SK-N-MC (cell line): ENCODE measurements at regions not wholly inside any gene's neighbourhood (a gene's known extent, or its start where the extent isn't known, plus 50 kb on each side); places are given as distances from the start of the nearest gene placed in this dataset.

Experiments
- EZH2 ChIP-seq: fragments of 200-600 bp; sonication (generic); IDR thresholded peaks from one replicate; pipeline ENCODE4 v1.6.1; 2017; ENCODE audit warnings: antibody characterized with exemption
- POLR2AphosphoS5 ChIP-seq: IDR thresholded peaks from 2 replicates; pipeline ENCODE4 v1.6.1; 2012; ENCODE audit warnings: mild to moderate bottlenecking, low read depth, low read length, borderline replicate concordance

- TF ChIP-seq EZH2 (no peak), POLR2AphosphoS5 (no peak)
These were observed 57.4 kb upstream of the ADAMTS5 start for GRCh38 chr21:27024301-27024700.
